GM19452 (cell line): ENCODE measurements at regions not wholly inside any gene's neighbourhood (a gene's known extent, or its start where the extent isn't known, plus 50 kb on each side); places are given as distances from the start of the nearest gene placed in this dataset.
"Not testable (repeated sequence)": the region's sequence is repeated elsewhere in the genome, so short reads cannot be mapped to it uniquely, and the experiment has no call there.

Source experiments
- ATAC-seq: cut with Tn5 transposase; IDR thresholded peaks from one replicate; pipeline ENCODE4 v1.9.1; 2021; ENCODE audit not compliant: unreplicated experiment

DNA sequence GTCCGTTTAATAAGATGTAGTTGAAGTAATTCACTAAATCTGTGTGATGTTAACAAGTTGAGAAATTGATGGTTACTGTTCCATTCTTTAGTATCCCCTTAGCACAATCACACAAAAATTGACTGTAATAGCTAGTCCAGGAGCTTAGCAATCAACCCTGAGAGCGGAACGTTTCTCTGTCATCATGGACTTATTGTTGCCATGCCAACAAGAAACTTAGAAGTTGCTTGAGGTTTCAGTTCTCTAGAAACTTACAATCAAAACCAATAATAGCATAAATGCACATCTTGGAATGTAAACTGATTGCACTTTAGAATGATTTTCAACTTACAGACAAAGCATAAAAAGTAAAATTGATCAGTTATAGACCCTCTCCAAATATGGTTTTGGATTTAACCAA is 125.4 kb upstream of the ANKH start:
- peak; percentile 69 for ATAC-seq

DNA sequence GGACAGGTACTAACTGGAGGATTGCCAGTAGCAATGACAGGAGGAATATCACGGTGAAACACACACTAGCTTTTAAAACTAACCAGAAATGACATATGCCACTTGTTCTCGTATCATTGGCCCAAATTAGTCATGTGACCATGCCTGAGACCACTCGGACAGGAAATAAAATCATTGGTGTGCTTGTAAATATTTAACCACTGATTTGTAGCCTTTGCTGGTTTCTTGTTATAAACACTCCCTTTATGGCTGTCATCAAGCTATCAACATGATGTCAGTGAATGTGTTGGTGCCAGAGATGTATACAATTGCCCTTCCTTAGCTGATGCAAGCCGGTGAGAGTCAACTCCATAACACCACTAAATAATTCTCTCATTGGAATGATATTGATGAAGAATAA is 123.7 kb upstream of the ANKH start:
- no peak for ATAC-seq

DNA sequence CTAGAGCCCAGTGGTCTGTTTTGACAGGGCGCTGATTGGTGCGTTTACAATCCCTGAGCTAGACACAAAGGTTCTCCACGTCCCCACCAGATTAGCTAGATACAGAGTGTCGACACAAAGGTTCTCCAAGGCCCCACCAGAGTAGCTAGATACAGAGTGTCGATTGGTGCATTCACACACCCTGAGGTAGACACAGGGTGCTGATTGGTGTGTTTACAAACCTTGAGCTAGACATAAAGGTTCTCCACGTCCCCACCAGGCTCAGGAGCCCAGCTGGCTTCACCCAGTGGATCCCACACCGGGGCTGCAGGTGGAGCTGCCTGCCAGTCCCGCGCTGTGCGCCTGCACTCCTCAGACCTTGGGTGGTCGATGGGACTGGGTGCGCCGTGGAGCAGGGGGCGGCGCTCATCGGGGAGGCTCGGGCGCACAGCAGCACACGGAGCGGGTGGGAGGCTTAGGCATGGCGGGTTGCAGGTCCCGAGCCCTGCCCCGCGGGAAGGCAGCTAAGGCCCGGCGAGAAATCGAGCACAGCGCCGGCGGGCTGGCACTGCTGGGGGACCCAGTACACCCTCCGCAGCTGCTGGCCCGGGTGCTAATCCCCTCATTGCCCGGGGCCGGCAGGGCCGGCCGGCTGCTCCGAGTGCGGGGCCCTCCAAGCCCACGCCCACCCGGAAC is 122.0 kb upstream of the ANKH start:
- not testable (repeated sequence) for ATAC-seq

DNA sequence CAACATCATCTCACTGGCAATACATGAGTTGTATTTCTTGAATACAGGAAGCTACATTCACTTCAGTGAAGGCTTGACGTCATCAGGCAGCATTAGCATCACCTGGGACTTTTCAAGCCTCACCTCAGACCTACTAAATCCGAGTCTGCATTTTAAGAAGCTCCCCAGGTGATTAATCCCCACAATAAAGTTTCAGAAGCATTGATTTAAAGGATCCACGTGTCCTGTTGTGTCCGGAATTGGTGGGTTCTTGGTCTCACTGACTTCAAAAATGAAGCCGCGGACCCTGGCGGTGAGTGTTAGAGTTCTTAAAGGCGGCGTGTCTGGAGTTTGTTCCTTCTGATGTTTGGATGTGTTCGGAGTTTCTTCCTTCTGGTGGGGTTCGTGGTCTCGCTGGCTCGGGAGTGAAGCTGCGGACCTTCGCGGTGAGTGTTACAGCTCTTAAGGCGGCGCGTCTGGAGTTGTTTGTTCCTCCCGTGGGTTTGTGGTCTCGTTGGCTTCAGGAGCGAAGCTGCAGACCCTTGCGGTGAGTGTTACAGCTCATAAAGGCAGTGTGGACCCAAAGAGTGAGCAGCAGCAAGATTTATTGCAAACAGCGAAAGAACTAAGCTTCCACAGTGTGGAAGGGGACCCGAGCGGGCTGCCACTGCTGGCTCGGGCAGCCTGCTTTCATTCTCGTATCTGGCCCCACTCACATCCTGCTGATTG is 121.3 kb upstream of the ANKH start:
- peak; percentile 82 for ATAC-seq

DNA sequence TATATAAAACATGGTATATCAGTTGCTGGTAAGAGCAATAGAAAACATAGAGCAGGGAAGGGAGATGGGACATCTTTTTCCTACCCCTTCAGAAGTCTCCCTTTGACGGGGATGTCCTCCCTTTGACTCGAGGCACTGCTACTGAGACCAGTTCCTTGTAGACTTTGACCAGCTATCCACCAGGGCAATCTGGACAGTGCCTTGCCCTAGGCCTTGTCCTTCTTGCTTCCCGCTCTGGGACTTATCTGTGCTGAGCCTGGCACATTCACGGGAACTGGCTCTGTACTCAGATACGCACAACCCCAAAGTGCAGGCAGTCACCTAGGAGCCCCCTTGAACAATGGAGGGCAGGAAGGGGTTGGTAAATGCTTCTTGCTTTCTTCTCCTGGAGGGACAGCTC is 116.6 kb upstream of the ANKH start:
- no peak for ATAC-seq

DNA sequence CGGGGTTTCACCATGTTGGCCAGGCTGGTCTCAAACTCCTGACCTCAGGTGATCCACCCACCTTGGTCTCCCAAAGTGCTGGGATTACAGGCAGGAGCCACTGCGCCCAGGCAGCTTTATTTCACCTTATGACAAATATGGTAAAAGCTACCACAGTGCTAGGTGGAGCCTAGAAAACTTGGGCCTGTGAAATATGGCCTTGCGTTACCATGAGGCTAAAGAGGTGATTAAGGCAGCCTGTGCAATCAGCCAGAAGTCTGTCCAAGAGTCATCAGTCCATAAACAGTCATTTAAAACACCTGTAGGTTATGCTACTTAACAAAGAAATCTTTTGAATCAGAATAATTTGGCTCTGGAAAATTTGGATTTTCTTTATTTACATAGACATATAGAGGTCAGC is 114.8 kb upstream of the ANKH start:
- no peak for ATAC-seq

DNA sequence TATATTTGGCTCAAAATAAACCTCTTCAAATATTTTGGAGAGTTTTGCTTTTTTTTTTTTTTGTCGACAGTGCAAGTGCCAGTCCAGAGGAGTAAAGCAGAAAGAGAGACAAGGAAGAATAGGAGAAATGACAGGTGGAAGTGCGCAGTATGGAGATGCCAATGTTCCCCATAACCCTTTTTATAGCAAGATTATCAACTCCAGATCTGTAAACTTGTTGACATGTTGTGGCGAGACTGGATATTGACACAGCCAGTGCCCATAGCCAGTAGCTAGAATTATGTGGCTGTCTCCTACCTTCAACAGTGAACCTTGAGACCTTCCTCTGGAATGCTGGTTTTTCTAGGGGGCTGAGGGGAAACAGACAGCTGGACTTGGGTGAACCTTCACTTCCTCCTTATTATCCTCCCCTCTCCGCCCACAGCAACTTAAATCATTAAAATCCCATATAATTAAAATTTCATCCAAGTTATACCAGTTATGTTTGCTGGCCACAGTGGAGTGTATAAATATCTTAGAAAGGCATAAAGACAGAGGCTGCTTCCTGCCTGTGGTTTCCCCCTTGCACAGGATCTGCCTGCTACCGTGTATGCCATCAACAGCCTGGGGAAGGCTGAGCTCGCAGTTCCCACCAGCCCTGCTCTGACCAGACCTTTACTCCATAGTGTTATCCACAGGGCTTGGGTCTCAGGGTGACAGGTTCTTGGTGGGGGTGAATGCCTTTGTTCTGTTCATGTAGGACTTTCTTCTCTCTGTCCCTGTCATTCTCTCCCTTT is 112.3 kb upstream of the ANKH start:
- ATAC-seq: no peak

DNA sequence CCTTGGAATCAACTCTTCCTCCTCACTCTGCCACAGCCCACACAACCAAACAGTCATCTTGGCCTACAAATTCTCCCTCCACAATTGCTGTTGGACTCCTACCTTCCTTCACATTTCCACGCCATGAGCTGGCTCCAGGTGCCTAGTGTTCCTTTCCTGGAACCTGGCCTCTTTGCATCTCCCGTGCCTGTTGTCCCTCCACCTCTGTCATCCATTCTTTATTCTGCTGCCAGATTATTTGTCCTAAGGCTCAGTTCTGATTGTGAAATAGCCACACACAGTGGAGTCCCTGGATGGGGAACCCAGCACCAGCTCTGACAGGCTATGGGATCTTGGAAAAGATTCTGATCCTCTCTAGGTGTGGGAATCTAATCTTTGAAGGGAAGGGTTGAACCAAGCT is 109.1 kb upstream of the ANKH start:
- no peak for ATAC-seq

DNA sequence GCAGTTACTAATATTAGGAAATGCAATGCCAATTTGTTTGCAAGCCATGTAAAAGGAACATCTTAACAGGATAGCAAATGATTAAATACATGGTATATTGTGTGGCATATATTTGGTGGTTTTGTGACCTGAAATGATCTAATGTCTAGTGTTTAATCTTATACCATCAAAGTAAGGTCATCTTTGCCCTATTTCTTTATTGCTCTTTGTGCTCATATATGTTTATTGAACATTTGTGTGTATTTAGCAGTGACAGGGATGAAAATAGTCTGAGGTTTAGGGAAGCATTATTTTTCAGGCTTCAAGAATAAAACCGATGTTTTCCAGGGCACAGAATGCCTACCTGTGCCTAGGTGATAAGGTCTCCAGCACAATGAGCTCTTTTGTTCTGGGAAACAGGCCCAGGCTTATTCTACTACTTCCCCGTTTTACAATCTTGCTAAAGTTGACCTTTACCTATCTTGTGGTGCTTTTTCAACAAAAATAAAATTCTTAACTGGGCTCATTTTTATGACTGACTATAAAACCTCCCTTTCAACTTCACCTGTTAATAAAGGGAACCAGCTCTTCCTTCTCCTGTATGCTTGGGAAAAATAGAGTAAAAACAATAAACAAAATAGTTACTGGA is 105.6 kb upstream of the ANKH start:
- no peak for ATAC-seq

DNA sequence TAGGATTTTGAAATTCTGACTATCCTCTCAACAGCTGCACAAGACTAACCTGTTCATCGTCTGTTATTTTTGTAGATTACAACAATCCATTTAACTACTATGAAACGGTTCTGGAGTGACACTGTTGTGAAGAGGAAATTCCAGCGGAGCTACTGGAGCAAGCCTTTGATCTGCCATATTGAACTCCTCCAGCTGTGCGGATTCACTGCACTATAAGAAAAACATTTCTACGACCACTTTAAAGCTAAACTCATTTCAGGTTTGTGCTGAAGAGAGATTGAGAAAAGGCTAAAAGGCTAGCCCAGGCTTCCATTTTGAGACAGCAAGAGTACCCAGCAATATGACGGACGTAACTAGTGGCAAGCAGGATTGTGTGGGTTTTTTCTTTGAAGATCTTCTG is 104.9 kb upstream of the ANKH start:
- no peak for ATAC-seq

DNA sequence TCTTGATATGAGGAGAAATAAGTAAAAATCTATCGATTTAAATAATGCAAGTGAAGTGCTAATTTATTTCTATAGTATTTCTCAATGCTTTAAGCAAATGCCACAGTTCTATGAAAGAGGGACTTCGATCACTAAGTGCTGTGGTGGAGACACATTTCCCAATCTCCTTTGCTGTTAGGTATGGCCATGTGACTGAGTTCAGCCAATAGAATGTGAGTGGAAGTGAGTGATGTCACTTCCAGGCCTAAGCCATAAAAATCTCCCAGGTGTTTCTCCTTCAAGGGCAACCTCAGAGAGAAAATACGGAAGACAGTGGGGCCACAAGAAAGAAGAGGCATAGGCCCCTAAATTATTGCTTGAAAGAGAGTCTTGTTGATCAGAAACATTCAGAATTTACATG is 100.3 kb upstream of the ANKH start:
- ATAC-seq: no peak

DNA sequence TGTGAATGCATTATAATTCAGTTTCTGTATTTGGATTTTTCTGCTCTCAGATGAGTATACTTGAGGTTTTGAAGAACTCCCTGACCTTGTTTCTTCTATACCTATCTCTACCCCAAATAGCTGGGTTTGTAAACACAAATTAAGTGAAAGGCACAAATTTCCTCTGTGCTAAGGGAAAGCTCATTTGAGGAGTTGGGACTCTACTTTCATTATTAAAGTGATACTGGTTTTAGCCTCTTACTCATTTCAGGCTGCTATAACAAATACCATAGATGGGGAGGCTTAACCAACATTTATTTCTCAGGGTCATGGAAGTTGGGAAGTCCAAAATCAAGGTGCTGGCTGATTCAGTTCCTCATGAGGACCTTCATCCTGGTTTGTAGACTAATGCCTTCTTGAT is 97.2 kb upstream of the ANKH start:
- no peak for ATAC-seq

DNA sequence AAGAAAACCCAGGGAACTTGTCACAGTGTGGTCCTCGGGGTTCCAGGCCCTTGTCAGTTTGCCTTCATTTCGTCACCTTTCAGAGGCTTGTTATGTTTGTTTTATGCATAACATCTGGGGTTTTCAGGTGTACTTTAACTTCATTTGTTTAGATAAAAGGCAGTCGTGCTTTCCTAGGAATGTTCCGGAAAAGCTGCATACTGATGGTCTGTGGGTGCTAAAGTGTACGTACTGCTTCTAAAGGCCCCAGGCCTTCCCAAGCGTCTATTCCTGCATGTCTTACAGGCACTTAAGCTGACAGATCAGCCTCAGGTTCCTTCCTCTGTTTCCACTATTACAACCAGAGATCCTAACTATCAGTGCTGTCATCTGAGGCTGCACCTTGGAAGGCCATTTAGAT is 95.6 kb upstream of the ANKH start:
- no peak for ATAC-seq

DNA sequence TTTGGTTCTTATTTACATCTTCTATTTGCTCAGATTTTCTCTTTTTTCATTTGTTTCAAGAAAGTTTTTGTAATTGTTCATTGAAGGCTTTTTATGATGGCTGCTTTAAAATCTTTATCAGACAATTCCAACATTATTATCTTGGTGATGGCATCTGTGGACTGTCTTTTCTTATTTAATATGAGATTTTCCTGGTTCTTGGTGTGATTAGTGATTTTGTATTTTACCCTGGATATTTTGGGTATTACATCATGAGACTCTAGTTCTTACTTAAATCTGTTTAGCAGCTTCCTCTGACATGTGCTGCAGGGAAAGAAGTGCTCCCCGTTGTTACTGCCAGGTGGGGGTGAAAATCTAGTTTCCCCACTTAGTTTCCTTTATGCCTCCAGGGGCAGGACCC is 94.2 kb upstream of the ANKH start:
- ATAC-seq: no peak

DNA sequence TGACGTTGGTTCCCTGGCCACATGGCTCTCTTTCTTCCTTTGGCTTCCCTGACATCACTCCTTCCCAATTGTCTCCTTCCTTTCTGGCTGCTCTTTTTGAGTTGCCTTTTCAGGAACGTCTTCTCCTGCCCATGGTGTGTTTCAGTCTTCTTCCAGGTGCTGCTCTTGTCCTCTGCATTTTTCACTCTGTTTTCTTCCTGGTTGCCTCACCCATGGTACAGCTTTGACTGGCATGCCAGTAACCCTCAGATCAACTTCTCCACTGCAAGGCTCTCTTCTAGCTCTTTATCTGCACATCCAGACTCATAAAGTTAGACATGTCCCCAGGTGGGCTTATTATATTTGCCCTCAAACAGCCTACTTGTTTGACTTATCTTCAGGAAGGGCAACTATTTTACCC is 91.0 kb upstream of the ANKH start:
- ATAC-seq: no peak

DNA sequence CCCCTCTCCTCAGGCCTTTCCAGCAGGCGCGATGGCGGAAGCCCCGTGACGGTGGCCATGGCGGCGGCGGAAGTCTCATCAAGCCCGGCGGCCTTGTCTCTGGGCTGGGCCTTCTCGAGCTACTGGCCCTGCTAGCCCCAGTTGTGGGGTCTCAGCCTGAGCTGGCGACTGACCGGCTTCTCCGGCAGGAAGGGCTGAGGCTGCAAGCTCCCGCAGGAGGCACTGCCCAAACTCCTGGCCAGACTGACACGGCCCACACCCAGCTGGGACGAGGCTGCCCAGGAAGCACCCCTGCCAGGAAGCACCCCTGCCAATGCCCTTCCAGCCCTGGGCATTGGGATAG is 88.5 kb upstream of the ANKH start:
- ATAC-seq: no peak

DNA sequence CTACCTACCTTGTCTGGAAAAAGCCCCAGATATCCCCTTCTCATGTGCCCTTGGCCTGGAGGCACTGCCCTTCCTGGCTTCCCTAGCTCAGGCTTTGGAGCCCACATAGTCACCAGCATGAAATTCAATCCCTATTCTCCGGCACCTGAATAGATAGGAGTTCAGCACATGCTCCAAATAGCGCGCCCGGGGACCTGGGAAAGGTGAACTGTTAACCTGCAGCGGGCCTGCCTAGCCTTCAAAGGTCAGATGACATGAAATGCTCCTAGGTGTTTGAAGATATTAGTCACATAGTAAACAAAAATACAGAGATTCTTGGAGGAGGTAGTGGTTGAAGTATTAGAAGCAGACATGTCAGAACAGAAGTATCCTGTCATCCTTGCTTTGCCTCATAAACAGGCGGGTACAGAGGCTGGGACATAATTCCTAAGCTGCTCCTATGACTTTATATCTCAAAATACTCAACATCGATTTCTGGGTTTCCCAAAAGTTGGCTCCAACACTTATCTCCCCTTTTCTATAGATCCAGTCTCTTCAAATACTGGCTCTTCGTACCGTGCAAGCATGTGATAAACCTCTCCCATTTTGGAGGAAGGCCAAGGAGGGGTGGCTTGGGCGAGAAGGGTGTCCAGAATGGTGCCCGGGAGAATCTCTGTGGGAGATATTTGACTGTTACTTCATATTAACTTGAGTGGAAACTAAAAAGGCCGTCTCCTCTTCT is 88.0 kb upstream of the ANKH start:
- no peak for ATAC-seq

DNA sequence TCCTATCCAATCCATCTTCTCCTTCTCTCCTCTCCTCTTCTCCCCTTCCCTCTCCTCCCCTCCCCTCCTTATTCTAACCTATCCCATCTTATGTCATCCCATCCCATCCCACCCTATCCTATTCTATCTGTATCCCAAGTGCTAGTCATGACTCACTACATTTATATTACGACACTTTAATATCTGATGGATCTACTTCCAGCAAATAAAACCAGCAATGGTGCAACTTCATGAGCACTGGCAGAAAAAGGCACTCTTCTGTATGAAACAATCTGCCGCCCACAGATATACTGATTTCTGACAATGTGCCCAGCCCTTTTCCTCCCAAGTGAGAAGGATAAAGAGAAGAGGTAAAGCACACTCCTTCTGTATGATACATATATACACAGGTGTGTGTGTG is 86.6 kb upstream of the ANKH start:
- no peak for ATAC-seq

DNA sequence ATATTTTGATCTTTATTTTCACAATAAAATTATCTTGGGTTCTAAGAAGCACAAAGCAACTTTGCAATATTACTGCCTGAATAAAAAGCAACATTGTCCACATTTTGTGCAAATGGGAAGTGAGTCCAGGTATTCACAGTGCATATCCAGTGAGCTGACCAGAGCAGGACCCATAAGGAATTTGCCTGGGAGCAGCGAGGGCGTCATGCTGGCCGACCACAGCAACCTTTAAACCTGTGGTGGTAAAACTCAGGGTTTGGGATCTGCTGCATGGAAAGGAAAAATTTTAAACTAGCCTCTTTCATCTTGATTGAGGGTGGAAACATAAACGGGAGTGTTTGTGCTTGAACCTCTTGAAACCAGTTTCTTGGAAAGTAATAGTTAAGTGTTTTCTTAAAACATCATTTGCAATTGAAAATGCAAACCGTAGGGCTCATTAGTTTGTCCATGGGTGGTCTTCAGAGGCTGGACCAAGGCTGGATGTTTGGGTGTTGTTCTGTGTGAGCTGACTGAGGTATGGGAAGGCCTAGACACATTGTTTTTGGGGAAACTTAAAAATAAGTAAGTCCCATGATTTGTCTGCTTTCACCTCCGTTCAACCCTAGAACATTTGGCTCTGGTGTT is 85.0 kb upstream of the ANKH start:
- no peak for ATAC-seq

DNA sequence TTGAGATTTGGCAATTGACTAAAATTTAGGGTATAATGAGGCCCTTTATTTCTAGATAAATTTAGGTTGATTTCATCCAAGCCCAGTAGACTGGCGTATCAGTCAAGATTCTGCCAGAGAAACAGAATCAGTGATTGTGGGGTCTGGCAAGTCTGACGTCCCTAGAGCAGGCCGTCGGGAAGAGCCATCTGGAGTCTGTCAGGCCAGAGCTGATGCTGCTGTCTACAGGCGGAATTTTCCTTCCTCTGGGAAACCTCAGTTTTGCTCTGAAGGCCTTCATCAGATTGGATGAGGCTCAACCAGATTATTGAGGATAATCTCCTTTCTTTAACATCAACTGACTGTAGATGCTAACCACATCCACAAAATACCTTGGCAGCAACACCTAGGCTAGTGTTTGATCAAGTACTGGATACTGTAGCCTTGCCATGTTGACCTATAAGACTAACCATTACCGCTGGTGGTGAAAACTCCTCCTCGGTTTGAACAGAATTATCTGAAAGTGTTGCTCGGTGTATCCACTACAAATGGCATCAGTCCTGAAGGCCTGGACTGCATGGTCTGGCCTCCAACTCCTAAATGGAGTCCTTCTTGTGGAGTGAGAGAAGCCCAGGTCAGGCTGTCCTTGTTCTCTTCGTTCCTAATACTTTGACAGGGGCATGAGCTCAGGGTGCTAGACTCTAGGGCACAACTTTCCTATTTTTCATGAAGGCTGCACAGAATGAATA is 83.2 kb upstream of the ANKH start:
- no peak for ATAC-seq
